ENCODE measurements at regions not wholly inside any gene's neighbourhood (a gene's known extent, or its start where the extent isn't known, plus 50 kb on each side); places are given as distances from the start of the nearest gene placed in this dataset.

GRCh38 chr14:98943907-98944306 is 328.1 kb downstream of the BCL11B start:
- Mint-ChIP-seq H3K4me3 (ENCODE audit: unreplicated experiment) (no peak overlapping the region), H3K27me3 (ENCODE audit: unreplicated experiment) (peaks cover 4% of the 10 kb centered on the region), H3K36me3 (ENCODE audit: low read depth, unreplicated experiment) (no peaks in the 10 kb centered on the region), H3K4me1 (ENCODE audit: unreplicated experiment) (peaks cover 27% of the 10 kb centered on the region), H3K27ac (ENCODE audit: unreplicated experiment) (no peak overlapping the region), H3K9me3 (ENCODE audit: unreplicated experiment) (no peaks in the 10 kb centered on the region)
- no peak for DNase-seq (ENCODE audit: low spot score)
- no peak for TF ChIP-seq CTCF (IDR thresholded peaks at IDR 0.05; ENCODE audit: unreplicated experiment)

- Mint-ChIP-seq H3K27me3 (ENCODE audit: unreplicated experiment) (peaks cover 2% of the 10 kb centered on the region), H3K4me1 (ENCODE audit: unreplicated experiment) (peaks cover 35% of the 10 kb centered on the region), H3K9me3 (ENCODE audit: unreplicated experiment) (no peaks in the 10 kb centered on the region), H3K27ac (ENCODE audit: unreplicated experiment) (no peak overlapping the region), H3K36me3 (ENCODE audit: low read depth, unreplicated experiment) (no peaks in the 10 kb centered on the region), H3K4me3 (ENCODE audit: unreplicated experiment) (no peak overlapping the region)
- DNase-seq (ENCODE audit: low spot score), result no peak
- no peak for TF ChIP-seq CTCF (IDR thresholded peaks at IDR 0.05; ENCODE audit: unreplicated experiment)
Measured at GRCh38 chr14:98944989-98945388, 327.0 kb downstream of the BCL11B start.

- Mint-ChIP-seq H3K27me3 (ENCODE audit: unreplicated experiment) (peaks cover 2% of the 10 kb centered on the region), H3K9me3 (ENCODE audit: unreplicated experiment) (no peaks in the 10 kb centered on the region), H3K27ac (ENCODE audit: unreplicated experiment) (no peak overlapping the region), H3K36me3 (ENCODE audit: low read depth, unreplicated experiment) (no peaks in the 10 kb centered on the region), H3K4me3 (ENCODE audit: unreplicated experiment) (no peak overlapping the region), H3K4me1 (ENCODE audit: unreplicated experiment) (peaks cover 35% of the 10 kb centered on the region)
- TF ChIP-seq CTCF (IDR thresholded peaks at IDR 0.05; ENCODE audit: unreplicated experiment), result no peak
- no peak for DNase-seq (ENCODE audit: low spot score)
Measured at GRCh38 chr14:98945611-98946570, 326.1 kb downstream of the BCL11B start.

- no peaks in the 10 kb centered on the region for H3K9me3 Mint-ChIP-seq (ENCODE audit: unreplicated experiment)
- H3K36me3 Mint-ChIP-seq (ENCODE audit: low read depth, unreplicated experiment), result no peaks in the 10 kb centered on the region
- peaks cover 35% of the 10 kb centered on the region for H3K4me1 Mint-ChIP-seq (ENCODE audit: unreplicated experiment)
- peaks cover 2% of the 10 kb centered on the region for H3K27me3 Mint-ChIP-seq (ENCODE audit: unreplicated experiment)
- no peak for TF ChIP-seq CTCF (IDR thresholded peaks at IDR 0.05; ENCODE audit: unreplicated experiment)
- H3K4me3 Mint-ChIP-seq (ENCODE audit: unreplicated experiment), result no peak overlapping the region
- H3K27ac Mint-ChIP-seq (ENCODE audit: unreplicated experiment), result no peak overlapping the region
- no peak for DNase-seq (ENCODE audit: low spot score)
Measured at GRCh38 chr14:98946940-98947339, 325.1 kb downstream of the BCL11B start.

GRCh38 chr14:98947911-98948595 is 323.9 kb downstream of the BCL11B start:
- H3K4me3 Mint-ChIP-seq (ENCODE audit: unreplicated experiment), result no peak overlapping the region
- no peak overlapping the region for H3K27ac Mint-ChIP-seq (ENCODE audit: unreplicated experiment)
- peaks cover 35% of the 10 kb centered on the region for H3K4me1 Mint-ChIP-seq (ENCODE audit: unreplicated experiment)
- peaks cover 2% of the 10 kb centered on the region for H3K27me3 Mint-ChIP-seq (ENCODE audit: unreplicated experiment)
- DNase-seq (ENCODE audit: low spot score), result no peak
- no peak for TF ChIP-seq CTCF (IDR thresholded peaks at IDR 0.05; ENCODE audit: unreplicated experiment)
- H3K36me3 Mint-ChIP-seq (ENCODE audit: low read depth, unreplicated experiment), result no peaks in the 10 kb centered on the region
- no peaks in the 10 kb centered on the region for H3K9me3 Mint-ChIP-seq (ENCODE audit: unreplicated experiment)
